ENCODE measurements at regions not wholly inside any gene's neighbourhood (a gene's known extent, or its start where the extent isn't known, plus 50 kb on each side); places are given as distances from the start of the nearest gene placed in this dataset.

- ATAC-seq (ENCODE audit: insufficient number of reproducible peaks, low FRiP score, low read depth) (no peak), DNase-seq (ENCODE audit: low spot score) (no peak)
- TF ChIP-seq CTCF (IDR thresholded peaks at IDR 0.05): no peak
- Histone ChIP-seq H3K36me3 (no peaks in the 10 kb centered on the region), H3K27me3 (replicated peaks; ENCODE audit: insufficient read depth) (no peaks in the 10 kb centered on the region), H3K4me3 (no peak overlapping the region), H3K9me3 (no peaks in the 10 kb centered on the region), H3K4me1 (ENCODE audit: control insufficient read depth in 1 of 2, low read depth in 2 of 2) (peaks cover 5 to 15% of the 10 kb centered on the region in 2 donors), H3K27ac (no peak overlapping the region)
These were observed 70.1 kb upstream of the MPHOSPH6 start for GRCh38 chr16:82240111-82240510.

- ATAC-seq (ENCODE audit: insufficient number of reproducible peaks, low FRiP score, low read depth): no peak
- H3K4me3 ChIP-seq: no peak overlapping the region
- no peak for DNase-seq (ENCODE audit: low spot score)
- no peaks in the 10 kb centered on the region for H3K27me3 ChIP-seq (replicated peaks; ENCODE audit: insufficient read depth)
- H3K36me3 ChIP-seq: no peaks in the 10 kb centered on the region
- H3K9me3 ChIP-seq: no peaks in the 10 kb centered on the region
- peaks cover 0 to 1% of the 10 kb centered on the region in 2 donors for H3K4me1 ChIP-seq (ENCODE audit: control insufficient read depth in 1 of 2, low read depth in 2 of 2)
- H3K27ac ChIP-seq: no peak overlapping the region
- no peak for TF ChIP-seq CTCF (IDR thresholded peaks at IDR 0.05)
These were observed 66.9 kb upstream of the MPHOSPH6 start for GRCh38 chr16:82236875-82237274.

GRCh38 chr16:82236415-82236814, 66.4 kb upstream of the MPHOSPH6 start:
- H3K27me3 ChIP-seq (replicated peaks; ENCODE audit: insufficient read depth): no peaks in the 10 kb centered on the region
- H3K4me1 ChIP-seq (ENCODE audit: control insufficient read depth in 1 of 2, low read depth in 2 of 2): no peaks in the 10 kb centered on the region
- H3K9me3 ChIP-seq: no peaks in the 10 kb centered on the region
- ATAC-seq (ENCODE audit: insufficient number of reproducible peaks, low FRiP score, low read depth) (no peak), DNase-seq (ENCODE audit: low spot score) (no peak)
- no peaks in the 10 kb centered on the region for H3K36me3 ChIP-seq
- H3K4me3 ChIP-seq: no peak overlapping the region
- no peak overlapping the region for H3K27ac ChIP-seq
- TF ChIP-seq CTCF (IDR thresholded peaks at IDR 0.05): no peak

- no peak for TF ChIP-seq CTCF (IDR thresholded peaks at IDR 0.05)
- Histone ChIP-seq H3K4me1 (ENCODE audit: control insufficient read depth in 1 of 2, low read depth in 2 of 2) (no peaks in the 10 kb centered on the region), H3K27me3 (replicated peaks; ENCODE audit: insufficient read depth) (no peaks in the 10 kb centered on the region), H3K36me3 (no peaks in the 10 kb centered on the region), H3K27ac (no peak overlapping the region), H3K4me3 (no peak overlapping the region), H3K9me3 (no peaks in the 10 kb centered on the region)
- DNase-seq (ENCODE audit: low spot score) (no peak), ATAC-seq (ENCODE audit: insufficient number of reproducible peaks, low FRiP score, low read depth) (no peak)
These were observed 62.8 kb upstream of the MPHOSPH6 start for GRCh38 chr16:82232806-82233205.

GRCh38 chr16:82231008-82231787, 61.2 kb upstream of the MPHOSPH6 start:
- DNase-seq (ENCODE audit: low spot score): no peak
- no peak for ATAC-seq (ENCODE audit: insufficient number of reproducible peaks, low FRiP score, low read depth)
- H3K9me3 ChIP-seq: no peaks in the 10 kb centered on the region
- H3K4me1 ChIP-seq (ENCODE audit: control insufficient read depth in 1 of 2, low read depth in 2 of 2): no peaks in the 10 kb centered on the region
- H3K36me3 ChIP-seq: no peaks in the 10 kb centered on the region
- H3K27ac ChIP-seq: no peak overlapping the region
- H3K27me3 ChIP-seq (replicated peaks; ENCODE audit: insufficient read depth): no peaks in the 10 kb centered on the region
- H3K4me3 ChIP-seq: no peak overlapping the region
- TF ChIP-seq CTCF (IDR thresholded peaks at IDR 0.05): no peak

Measured in thoracic aorta (tissue), 2 donors.